SK-N-SH treated with all-trans-retinoic acid at 6 μM for 48 hours (cell line): ENCODE measurements at regions not wholly inside any gene's neighbourhood (a gene's known extent, or its start where the extent isn't known, plus 50 kb on each side); places are given as distances from the start of the nearest gene placed in this dataset.
A peak's percentile ranks its signal among the peaks of the same experiment; 100 is the strongest.

Experiments
- ARNTL ChIP-seq: fragments of 450-650 bp; formaldehyde crosslinking; IDR thresholded peaks from 2 replicates; pipeline ENCODE4 v1.5.0; 2020; ENCODE audit warnings: low read depth, mild to moderate bottlenecking, moderate library complexity, borderline replicate concordance
- BACH2 ChIP-seq: fragments of 250-450 bp; sonication (Bioruptor Pico); IDR thresholded peaks from 2 replicates; pipeline ENCODE4 v1.9.0; 2021; ENCODE audit warnings: mild to moderate bottlenecking, borderline replicate concordance
- CREB5 ChIP-seq: fragments of 250-450 bp; sonication (Bioruptor Pico); IDR thresholded peaks from 2 replicates; pipeline ENCODE4 v1.5.1; 2020; ENCODE audit warnings: low read depth, mild to moderate bottlenecking, moderate library complexity
- GLIS3 ChIP-seq: fragments of 250-450 bp; sonication (Bioruptor Pico); IDR thresholded peaks from 2 replicates; pipeline ENCODE4 v1.5.0; 2020; ENCODE audit warnings: mild to moderate bottlenecking, moderate library complexity
- PATZ1 ChIP-seq: fragments of 250-450 bp; sonication (Bioruptor Pico); IDR thresholded peaks from 2 replicates; pipeline ENCODE4 v1.8.0; 2020; ENCODE audit warnings: mild to moderate bottlenecking, moderate library complexity, borderline replicate concordance
- TCF4 ChIP-seq: fragments of 250-450 bp; sonication (Bioruptor Pico); IDR thresholded peaks from 2 replicates; pipeline ENCODE4 v1.8.0; 2021; ENCODE audit warnings: mild to moderate bottlenecking, moderate library complexity, borderline replicate concordance
- TOX ChIP-seq: fragments of 250-450 bp; sonication (Bioruptor Pico); IDR thresholded peaks from 2 replicates; pipeline ENCODE4 v1.8.0; 2021; ENCODE audit warnings: mild to moderate bottlenecking, moderate library complexity, borderline replicate concordance
- TSHZ2 ChIP-seq: fragments of 250-450 bp; sonication (Bioruptor Pico); IDR thresholded peaks from 2 replicates; pipeline ENCODE4 v1.5.0; 2020; ENCODE audit warnings: mild to moderate bottlenecking, moderate library complexity
- ZC3H10 ChIP-seq: fragments of 250-450 bp; sonication (Bioruptor Pico); IDR thresholded peaks from 2 replicates; pipeline ENCODE4 v1.5.1; 2021; ENCODE audit warnings: mild to moderate bottlenecking, moderate library complexity
- ZFP30 ChIP-seq: fragments of 450-650 bp; formaldehyde crosslinking; IDR thresholded peaks from 2 replicates; pipeline ENCODE4 v1.5.0; 2022; ENCODE audit warnings: mild to moderate bottlenecking, moderate library complexity

GRCh38 chr13:39895254-39895653 is 239.8 kb downstream of the COG6 start:
- no peak for TF ChIP-seq TOX (CRISPR knock-in tag)
- no peak for TF ChIP-seq PATZ1 (CRISPR knock-in tag)
- no peak for TF ChIP-seq TSHZ2 (CRISPR knock-in tag)
- TF ChIP-seq TCF4 (CRISPR knock-in tag): peak; percentile 35; the same call in 1 of the 2 replicates
- TF ChIP-seq BACH2 (CRISPR knock-in tag): no peak
- no peak for TF ChIP-seq GLIS3
- TF ChIP-seq CREB5: no peak
- TF ChIP-seq ZC3H10: no peak
- TF ChIP-seq ARNTL (CRISPR knock-in tag): no peak
- TF ChIP-seq ZFP30 (CRISPR knock-in tag): no peak
